Activated naive CD8-positive, alpha-beta T cell (primary cell): ENCODE measurements at regions not wholly inside any gene's neighbourhood (a gene's known extent, or its start where the extent isn't known, plus 50 kb on each side); places are given as distances from the start of the nearest gene placed in this dataset.
"Not testable (repeated sequence)": the region's sequence is repeated elsewhere in the genome, so short reads cannot be mapped to it uniquely, and the experiment has no call there.

Experiments
- H3K27ac Mint-ChIP-seq: one replicate; pipeline ENCODE4 v1.8.0; 2021; ENCODE audit warnings: mixed read lengths
- H3K27me3 Mint-ChIP-seq: one replicate; pipeline ENCODE4 v1.8.0; 2021; ENCODE audit warnings: mixed read lengths
- H3K36me3 Mint-ChIP-seq: one replicate; pipeline ENCODE4 v1.8.0; 2021; ENCODE audit warnings: mixed read lengths
- H3K4me1 Mint-ChIP-seq: one replicate; pipeline ENCODE4 v1.8.0; 2021; ENCODE audit warnings: low read depth, mixed read lengths
- H3K4me3 Mint-ChIP-seq: one replicate; pipeline ENCODE4 v1.8.0; 2021; ENCODE audit warnings: mild to moderate bottlenecking, mixed read lengths
- H3K9me3 Mint-ChIP-seq: one replicate; pipeline ENCODE4 v1.8.0; 2021; ENCODE audit warnings: low read depth, mixed read lengths

DNA sequence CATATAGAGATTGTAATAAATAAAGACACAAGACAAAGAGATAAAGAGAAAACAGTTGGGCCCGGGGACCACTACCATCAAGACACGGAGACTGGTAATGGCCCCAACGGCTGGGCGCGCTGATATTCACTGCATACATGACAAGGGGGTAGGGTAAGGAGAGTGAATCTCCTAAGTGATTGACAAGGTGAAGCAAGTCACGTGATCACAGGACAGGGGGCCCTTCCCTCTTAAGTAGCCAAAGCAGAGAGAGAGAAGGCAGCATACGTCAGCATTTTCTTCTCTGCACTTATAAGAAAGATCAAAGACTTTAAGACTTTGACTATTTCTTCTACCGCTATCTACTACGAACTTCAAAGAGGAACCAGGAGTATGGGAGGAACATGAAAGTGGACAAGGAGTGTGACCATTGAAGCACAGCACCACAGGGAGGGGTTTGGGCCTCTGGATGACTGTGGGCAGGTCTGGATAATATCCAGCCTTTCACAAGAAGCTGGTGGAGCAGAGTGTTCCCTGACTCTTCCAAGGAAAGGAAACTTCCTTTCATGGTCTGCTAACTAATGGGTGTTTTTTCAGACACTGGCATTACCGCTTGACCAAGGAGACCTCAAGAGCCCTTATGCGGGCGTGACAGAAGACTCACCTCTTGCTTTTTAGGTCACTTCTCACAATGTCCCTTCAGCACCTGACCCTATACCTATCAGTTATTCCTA lies 75.6 kb downstream of the MRPL39 start:
- not testable (repeated sequence) for H3K36me3 Mint-ChIP-seq, H3K27me3 Mint-ChIP-seq, H3K4me3 Mint-ChIP-seq, H3K9me3 Mint-ChIP-seq, H3K4me1 Mint-ChIP-seq, H3K27ac Mint-ChIP-seq

DNA sequence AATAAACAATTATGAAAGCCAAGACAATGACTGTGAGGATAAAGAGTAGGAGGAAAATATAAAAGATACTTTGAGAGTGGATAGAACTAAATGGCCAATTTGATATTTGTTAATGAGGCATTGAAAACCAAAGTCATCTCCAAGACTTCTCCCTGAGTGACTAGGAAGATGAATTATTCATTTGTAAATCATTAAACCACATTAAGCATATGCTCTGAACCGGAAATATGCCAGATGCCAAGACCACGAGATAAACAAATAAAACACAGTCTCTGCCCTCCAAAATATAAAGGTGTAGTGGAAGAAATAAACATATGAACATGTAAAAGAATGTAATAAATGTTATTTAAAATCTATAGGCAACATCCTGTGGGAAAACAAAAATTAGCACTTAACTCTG lies 78.8 kb downstream of the MRPL39 start:
- peaks cover 6% of the 10 kb centered on the region for H3K9me3 Mint-ChIP-seq
- H3K36me3 Mint-ChIP-seq = no peaks in the 10 kb centered on the region
- no peaks in the 10 kb centered on the region for H3K27me3 Mint-ChIP-seq
- H3K4me1 Mint-ChIP-seq = no peaks in the 10 kb centered on the region
- no peak overlapping the region for H3K4me3 Mint-ChIP-seq
- H3K27ac Mint-ChIP-seq = no peak overlapping the region

DNA sequence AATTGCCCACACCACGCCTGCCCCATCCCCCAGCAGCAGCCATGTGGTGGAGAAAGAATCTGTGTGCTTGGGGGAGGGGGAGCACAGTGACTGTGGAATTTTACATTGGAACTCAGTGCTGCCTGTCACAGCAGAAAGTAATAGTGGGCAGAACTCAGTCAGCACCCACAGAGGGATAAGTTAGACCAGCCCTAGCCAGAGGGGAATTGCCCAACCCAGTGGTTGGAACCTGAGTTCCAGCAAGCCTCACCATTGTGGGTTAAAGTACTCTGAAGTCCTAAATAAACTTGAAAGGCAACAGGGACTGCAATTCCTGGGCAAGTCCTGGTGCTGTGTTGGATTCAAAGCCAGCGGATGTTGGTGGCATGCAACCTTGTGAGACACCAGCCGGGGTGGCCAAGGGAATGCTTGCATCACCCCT lies 88.8 kb downstream of the MRPL39 start:
- no peaks in the 10 kb centered on the region for H3K27me3 Mint-ChIP-seq
- H3K27ac Mint-ChIP-seq = no peak overlapping the region
- H3K36me3 Mint-ChIP-seq = peaks cover 7% of the 10 kb centered on the region
- peaks cover 9% of the 10 kb centered on the region for H3K9me3 Mint-ChIP-seq
- no peak overlapping the region for H3K4me3 Mint-ChIP-seq
- peaks cover 24% of the 10 kb centered on the region for H3K4me1 Mint-ChIP-seq

DNA sequence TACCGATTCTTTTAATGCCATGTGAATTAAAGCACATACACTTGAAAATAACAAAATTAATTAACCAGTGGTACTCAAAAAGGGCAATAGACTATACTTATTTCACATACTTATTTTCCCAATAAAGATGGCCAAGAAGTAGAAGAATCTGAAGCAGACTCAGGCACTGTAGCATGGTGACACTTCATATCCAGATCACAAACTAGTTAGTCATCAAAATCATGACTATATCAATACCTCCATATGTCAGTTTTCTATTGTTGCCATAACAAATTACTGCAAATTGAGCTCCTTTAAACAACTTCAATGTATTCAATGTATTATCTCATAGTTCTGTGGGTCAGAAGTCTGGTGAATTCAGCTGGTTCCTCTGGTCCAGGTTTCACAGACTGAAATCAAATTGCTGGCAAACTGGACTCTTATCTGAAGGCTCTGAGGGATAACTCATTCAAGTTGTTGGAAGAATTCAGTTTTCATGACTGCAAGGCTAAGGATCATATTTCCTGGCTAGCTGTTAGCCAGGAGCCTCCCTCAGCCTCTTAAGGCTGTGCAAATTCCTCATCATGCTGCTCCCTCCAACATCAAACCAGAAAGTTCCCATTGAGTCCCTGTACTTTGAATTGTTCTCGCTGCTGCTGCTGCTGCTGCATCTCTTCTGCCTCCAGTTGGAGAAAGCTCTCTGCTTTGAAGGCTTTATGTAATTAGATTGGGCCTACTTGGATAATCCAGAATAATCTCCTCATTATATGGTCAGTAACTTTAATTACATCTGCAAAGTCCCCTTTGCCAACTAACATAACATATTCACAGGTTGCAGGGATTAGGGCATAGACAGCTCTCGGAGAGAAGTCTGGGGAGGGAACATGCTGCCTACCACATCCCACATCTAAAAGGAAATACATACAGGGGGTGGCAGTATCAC lies 91.5 kb downstream of the MRPL39 start:
- peaks cover 43% of the 10 kb centered on the region for H3K4me1 Mint-ChIP-seq

DNA sequence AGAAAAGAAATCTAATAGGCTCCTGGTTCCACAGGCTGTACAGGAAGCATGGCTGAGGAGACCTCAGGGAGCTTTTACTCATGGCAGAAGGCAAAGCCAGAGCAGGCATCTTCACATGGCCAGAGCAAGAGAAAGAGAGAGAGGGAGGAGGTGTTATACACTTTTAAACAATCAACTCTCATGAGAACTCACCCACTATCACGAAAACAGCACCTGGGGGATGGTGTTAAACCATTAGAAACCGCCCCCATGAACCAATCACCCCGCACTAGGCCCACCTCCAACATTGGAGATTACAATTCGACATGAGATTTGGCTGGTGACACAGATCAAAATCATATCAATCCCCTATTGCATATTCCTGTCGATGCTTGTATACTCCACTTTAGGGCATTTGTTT lies 93.5 kb downstream of the MRPL39 start:
- Mint-ChIP-seq H3K27ac (peak overlapping the region; percentile 91), H3K9me3 (peaks cover 7% of the 10 kb centered on the region), H3K4me1 (peaks cover 53% of the 10 kb centered on the region), H3K4me3 (peak overlapping the region; percentile 67), H3K36me3 (peaks cover 12% of the 10 kb centered on the region), H3K27me3 (no peaks in the 10 kb centered on the region)

More for the DNA sequence above, 91.5 kb downstream of the MRPL39 start:
- no peaks in the 10 kb centered on the region for H3K27me3 Mint-ChIP-seq
- H3K4me3 Mint-ChIP-seq = no peak overlapping the region
- H3K27ac Mint-ChIP-seq = no peak overlapping the region
- H3K36me3 Mint-ChIP-seq = peaks cover 12% of the 10 kb centered on the region
- H3K9me3 Mint-ChIP-seq = peaks cover 7% of the 10 kb centered on the region

DNA sequence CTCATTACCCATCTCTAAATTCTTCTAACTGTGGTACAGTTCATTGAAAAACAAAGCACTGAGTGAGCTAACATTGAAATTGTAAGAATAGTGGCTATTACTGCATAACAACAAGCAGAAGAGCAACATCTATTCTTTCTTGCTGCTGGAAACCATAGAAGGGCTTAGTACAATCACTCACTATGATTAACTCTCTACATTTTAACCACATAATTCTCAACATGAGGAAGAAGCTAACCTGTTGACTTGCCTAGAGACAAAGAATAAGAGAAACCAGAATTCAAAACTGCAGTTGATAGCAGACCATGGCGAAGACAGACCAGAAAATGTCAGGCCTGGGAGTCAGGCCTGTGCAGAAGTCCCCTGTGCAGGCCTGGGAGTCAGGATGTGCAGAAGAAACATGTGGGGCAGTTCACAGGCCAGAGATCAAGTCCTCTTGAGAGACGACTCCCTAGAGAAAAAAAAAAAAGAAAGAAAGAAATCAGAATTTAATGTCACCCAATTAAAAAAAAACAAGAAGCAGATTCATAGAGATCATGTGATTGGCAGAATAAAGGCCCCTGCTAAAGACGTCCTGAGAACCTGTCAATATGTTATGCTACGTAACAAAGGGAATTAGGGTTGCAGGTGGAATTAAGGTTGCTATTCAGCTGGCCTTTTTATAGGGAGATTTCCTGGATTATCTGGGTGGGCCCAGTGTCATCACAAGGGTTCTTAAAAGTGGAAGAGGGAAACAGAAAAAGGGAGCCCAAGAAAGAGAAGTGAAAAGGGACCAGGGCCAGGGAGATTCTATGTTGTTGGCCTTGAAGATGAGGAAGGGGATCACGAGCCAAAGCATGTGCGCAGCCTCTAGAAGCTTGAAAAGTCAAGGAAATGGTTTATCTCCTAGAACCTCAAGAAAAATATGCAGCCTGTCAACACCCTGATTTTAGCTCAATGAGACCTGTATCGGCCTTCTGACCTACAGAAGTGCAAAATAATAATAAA lies 94.9 kb downstream of the MRPL39 start:
- Mint-ChIP-seq H3K27ac (peak overlapping the region; percentile 91), H3K9me3 (peaks cover 7% of the 10 kb centered on the region), H3K27me3 (no peaks in the 10 kb centered on the region), H3K4me1 (peaks cover 67% of the 10 kb centered on the region), H3K4me3 (peak overlapping the region; percentile 69), H3K36me3 (peaks cover 12% of the 10 kb centered on the region)

DNA sequence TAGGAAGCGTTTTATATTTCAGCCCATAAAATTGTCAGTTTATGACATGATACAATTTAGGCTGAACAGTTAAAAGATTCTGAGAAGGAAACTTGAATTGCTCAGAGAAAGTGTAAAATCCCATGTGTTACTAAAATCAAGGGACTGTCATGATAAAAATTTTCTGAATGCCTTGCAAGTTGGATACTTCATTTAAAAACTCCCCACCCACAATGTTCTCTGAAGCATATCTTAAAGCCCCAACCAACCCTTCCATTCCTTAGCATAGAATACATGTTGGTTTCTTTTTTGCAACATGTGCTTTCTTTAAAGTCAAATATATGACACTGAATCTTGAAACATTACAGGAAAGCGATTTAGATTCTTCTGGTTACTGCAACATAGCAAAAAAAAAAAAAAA lies 97.4 kb downstream of the MRPL39 start:
- H3K27ac Mint-ChIP-seq = peak overlapping the region; percentile 91
- H3K9me3 Mint-ChIP-seq = peaks cover 4% of the 10 kb centered on the region
- no peaks in the 10 kb centered on the region for H3K27me3 Mint-ChIP-seq
- peak overlapping the region; percentile 66 for H3K4me3 Mint-ChIP-seq
- peaks cover 8% of the 10 kb centered on the region for H3K36me3 Mint-ChIP-seq
- H3K4me1 Mint-ChIP-seq = peaks cover 71% of the 10 kb centered on the region

DNA sequence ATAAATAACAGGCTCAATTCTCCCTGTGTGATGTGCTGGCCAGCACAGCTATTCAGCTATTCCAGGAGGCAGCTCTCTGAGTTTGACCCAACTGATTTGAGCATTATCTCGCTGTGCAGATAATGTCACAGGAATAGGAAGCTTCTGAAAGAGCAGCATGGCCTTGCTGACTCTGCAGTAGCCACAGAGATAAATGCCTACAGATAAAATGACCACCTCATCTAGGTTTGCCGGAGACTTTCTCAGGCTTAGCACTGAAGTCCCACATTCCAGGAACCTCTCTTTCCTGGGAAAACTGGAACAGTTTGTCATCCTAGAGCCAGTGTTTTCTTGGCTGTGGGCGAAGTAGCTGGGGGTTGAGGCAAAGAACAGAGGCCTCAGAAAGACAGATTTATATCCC lies 98.9 kb downstream of the MRPL39 start:
- H3K9me3 Mint-ChIP-seq = peaks cover under 1% of the 10 kb centered on the region
- H3K4me1 Mint-ChIP-seq = peaks cover 71% of the 10 kb centered on the region
- H3K27me3 Mint-ChIP-seq = no peaks in the 10 kb centered on the region
- peak overlapping the region; percentile 38 for H3K4me3 Mint-ChIP-seq
- peak overlapping the region; percentile 75 for H3K27ac Mint-ChIP-seq
- H3K36me3 Mint-ChIP-seq = peaks cover 11% of the 10 kb centered on the region

DNA sequence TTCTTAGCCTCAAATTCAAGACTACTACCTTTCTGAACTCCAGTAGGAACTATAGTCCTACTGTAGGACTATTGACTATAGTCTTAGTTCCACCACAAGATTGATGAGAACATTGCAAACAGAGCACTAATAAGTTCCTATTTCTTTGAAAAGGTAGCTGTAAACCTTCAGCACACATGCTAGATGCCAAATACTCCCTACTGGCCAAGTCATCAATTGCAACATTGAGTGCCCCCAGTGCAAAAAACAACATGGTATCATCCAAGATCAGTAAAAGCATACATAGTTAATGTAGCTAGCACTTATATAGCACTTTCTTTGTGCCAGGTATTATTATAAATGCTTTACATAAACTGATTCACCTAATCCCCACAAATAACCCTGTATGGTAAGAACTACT lies 99.8 kb downstream of the MRPL39 start:
- H3K9me3 Mint-ChIP-seq = no peaks in the 10 kb centered on the region
- H3K36me3 Mint-ChIP-seq = peaks cover 10% of the 10 kb centered on the region
- peak overlapping the region; percentile 75 for H3K27ac Mint-ChIP-seq
- H3K4me1 Mint-ChIP-seq = peaks cover 69% of the 10 kb centered on the region
- no peaks in the 10 kb centered on the region for H3K27me3 Mint-ChIP-seq
- no peak overlapping the region for H3K4me3 Mint-ChIP-seq

DNA sequence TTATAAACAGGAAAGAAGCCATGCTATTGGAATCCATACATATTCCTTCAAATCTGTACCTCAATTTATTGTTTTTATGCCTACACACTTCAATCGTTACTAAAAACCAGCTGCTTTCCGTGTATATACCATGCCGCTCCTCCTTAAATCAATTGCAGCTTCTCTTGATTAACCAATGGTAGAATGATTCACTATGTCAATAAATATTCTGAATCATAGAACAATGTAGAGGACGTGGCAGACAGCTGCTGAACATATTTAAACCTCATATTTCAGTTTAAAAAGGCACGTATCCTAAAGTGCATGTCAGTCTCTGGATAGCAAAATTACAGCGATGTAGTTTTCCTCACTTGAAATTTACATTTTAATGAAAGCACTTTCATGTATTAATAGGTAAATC lies 100.4 kb downstream of the MRPL39 start:
- Mint-ChIP-seq H3K4me1 (peaks cover 68% of the 10 kb centered on the region), H3K9me3 (no peaks in the 10 kb centered on the region), H3K36me3 (peaks cover 6% of the 10 kb centered on the region), H3K27ac (peak overlapping the region; percentile 75), H3K4me3 (no peak overlapping the region), H3K27me3 (no peaks in the 10 kb centered on the region)

DNA sequence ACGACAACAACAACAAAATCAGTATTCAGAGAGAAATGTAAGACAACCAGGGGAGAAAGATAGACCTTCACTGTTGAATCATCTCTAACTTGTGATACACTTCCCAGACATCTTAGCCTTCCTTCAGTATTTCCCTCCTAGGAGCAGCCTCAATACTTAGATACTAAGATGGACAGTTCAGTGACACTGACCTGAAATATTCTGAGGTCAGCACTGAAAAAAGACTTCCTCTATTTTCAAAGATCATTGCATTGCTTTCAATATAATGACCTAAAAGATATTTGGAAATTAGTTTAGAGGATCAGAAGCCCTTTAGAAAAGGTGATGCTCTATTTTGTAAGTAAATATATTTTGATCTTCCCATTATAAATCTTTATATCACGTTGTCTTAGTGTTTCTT lies 101.0 kb downstream of the MRPL39 start:
- H3K27ac Mint-ChIP-seq = peak overlapping the region; percentile 72
- H3K9me3 Mint-ChIP-seq = no peaks in the 10 kb centered on the region
- H3K4me3 Mint-ChIP-seq = no peak overlapping the region
- peaks cover 5% of the 10 kb centered on the region for H3K36me3 Mint-ChIP-seq
- H3K4me1 Mint-ChIP-seq = peaks cover 73% of the 10 kb centered on the region
- H3K27me3 Mint-ChIP-seq = no peaks in the 10 kb centered on the region

DNA sequence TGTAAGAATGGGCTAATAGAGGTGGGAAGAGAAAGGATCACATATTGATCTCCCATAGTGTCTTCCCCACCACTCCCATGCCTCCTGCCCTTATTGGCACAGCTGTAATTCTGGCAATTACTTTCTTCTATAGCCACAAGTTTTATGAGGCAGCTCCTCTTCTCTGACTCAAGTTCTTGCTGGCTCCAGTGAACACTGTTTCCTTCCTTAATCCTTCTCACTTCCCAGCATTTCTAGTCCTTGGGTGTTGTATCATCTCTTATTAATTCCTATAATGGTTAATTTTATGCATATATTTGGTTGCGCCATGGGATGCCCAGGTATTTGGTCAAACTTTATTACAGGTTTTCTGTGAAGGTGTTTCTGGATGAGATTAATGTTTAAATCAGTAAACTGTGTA lies 103.3 kb downstream of the MRPL39 start:
- H3K27me3 Mint-ChIP-seq = no peaks in the 10 kb centered on the region
- H3K27ac Mint-ChIP-seq = peak overlapping the region; percentile 95

DNA sequence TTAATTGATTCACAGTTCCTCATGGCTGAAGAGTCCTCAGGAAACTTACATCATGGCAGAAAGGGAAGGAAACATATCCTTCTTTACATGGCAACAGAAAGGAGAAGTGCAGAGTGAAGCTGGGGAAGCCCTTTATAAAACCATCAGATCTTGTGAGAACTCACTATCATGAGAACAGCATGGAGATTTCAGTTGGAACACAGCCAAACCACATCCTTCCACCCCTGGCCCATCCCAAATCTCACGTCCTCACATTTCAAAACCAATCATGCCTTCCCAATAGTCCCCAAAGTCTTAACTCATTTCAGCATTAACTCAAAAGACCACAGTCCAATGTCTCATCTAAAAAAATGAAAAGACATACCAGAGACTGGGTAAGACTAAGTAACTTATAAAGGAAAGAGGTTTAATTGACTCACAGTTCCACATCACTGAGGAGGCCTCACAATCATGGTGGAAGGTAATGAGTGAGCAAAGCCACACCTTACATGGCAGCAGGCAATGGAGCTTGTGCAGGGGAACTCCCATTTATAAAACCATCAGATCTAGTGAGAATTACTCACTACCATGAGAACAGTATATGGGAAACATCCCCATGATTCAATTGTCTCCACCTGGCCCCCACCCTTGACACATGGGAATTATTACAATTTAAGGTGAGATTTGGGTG lies 105.2 kb downstream of the MRPL39 start:
- H3K27me3 Mint-ChIP-seq = no peaks in the 10 kb centered on the region
- peak overlapping the region; percentile 97 for H3K27ac Mint-ChIP-seq
- H3K4me1 Mint-ChIP-seq = peaks cover 60% of the 10 kb centered on the region
- peaks cover 13% of the 10 kb centered on the region for H3K36me3 Mint-ChIP-seq
- H3K9me3 Mint-ChIP-seq = peaks cover 6% of the 10 kb centered on the region
- peak overlapping the region; percentile 66 for H3K4me3 Mint-ChIP-seq

More for the DNA sequence above, 103.3 kb downstream of the MRPL39 start:
- Mint-ChIP-seq H3K36me3 (peaks cover 13% of the 10 kb centered on the region), H3K4me1 (peaks cover 73% of the 10 kb centered on the region), H3K9me3 (peaks cover 6% of the 10 kb centered on the region), H3K4me3 (peak overlapping the region; percentile 55)

DNA sequence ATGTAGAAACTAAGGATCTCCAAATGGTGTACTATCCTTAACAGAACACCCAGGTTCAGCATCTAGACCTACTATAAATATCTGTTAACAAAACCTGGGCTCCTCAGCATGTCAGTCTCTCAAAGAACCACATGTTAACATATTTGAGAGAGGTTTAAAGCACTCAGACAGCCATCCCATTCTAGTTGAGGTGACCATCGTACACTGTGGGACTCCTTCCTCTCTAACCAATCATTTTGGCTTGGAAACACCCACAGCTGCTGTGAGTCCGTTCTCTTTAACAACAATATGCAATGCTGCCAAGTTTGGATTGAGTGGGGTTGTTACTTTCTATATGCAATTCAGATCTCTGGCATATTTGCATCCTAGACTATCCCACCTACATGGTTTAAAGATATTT lies 105.8 kb downstream of the MRPL39 start:
- Mint-ChIP-seq H3K27me3 (no peaks in the 10 kb centered on the region), H3K27ac (peak overlapping the region; percentile 97), H3K4me3 (peak overlapping the region; percentile 66), H3K9me3 (peaks cover 6% of the 10 kb centered on the region), H3K4me1 (peaks cover 57% of the 10 kb centered on the region), H3K36me3 (peaks cover 13% of the 10 kb centered on the region)
